GM13977 (cell line): ENCODE measurements at regions not wholly inside any gene's neighbourhood (a gene's known extent, or its start where the extent isn't known, plus 50 kb on each side); places are given as distances from the start of the nearest gene placed in this dataset.
"Not testable (repeated sequence)": the region's sequence is repeated elsewhere in the genome, so short reads cannot be mapped to it uniquely, and the experiment has no call there.

ENCODE experiments used
- DNase-seq: peaks from one replicate; pipeline ENCODE4 v3.0.0; 2012; ENCODE audit warnings: low spot score
- CTCF ChIP-seq: IDR thresholded peaks from 2 replicates; pipeline ENCODE4 v1.5.1; 2012; ENCODE audit warnings: mild to moderate bottlenecking, control low read depth; ENCODE audit not compliant: insufficient read depth; ENCODE audit errors: extremely low read depth, missing control alignments
- in situ Hi-C: fragments of 300-500 bp; cut with MboI; formaldehyde crosslinking; loops from one replicate; pipeline ENCODE4 v1.12.0; 2022; ENCODE audit warnings: low sequenced_read_pairs, low pct_unique_long_range_greater_than_20kb, mixed read lengths, inconsistent platforms; ENCODE audit not compliant: unreplicated experiment

GRCh38 chr5:36778336-36778735, 98.2 kb upstream of the NIPBL start:
- in situ Hi-C loops, result no loop called here
- no peak for TF ChIP-seq CTCF
- no peak for DNase-seq

- in situ Hi-C loops, DNase-seq: not testable (repeated sequence)
These were observed 94.0 kb upstream of the NIPBL start for GRCh38 chr5:36782612-36783011.

GRCh38 chr5:36786448-36787012, 90.0 kb upstream of the NIPBL start:
- in situ Hi-C loops, result no loop called here
- DNase-seq, result no peak
- no peak for TF ChIP-seq CTCF

- no peak for TF ChIP-seq CTCF
- DNase-seq, result no peak
- in situ Hi-C loops, result no loop called here
These were observed 89.0 kb upstream of the NIPBL start for GRCh38 chr5:36787365-36788093.

- in situ Hi-C loops, result no loop called here
- no peak for DNase-seq
- TF ChIP-seq CTCF, result no peak
These were observed 85.7 kb upstream of the NIPBL start for GRCh38 chr5:36790847-36791246.

GRCh38 chr5:36792560-36793180, 83.9 kb upstream of the NIPBL start:
- DNase-seq, result no peak
- in situ Hi-C loops, result no loop called here
- no peak for TF ChIP-seq CTCF

- TF ChIP-seq CTCF, result no peak
- DNase-seq, result no peak
- in situ Hi-C loops, result no loop called here
These were observed 81.2 kb upstream of the NIPBL start for GRCh38 chr5:36795366-36795765.
